ENCODE measurements at regions not wholly inside any gene's neighbourhood (a gene's known extent, or its start where the extent isn't known, plus 50 kb on each side); places are given as distances from the start of the nearest gene placed in this dataset.

- Histone ChIP-seq H3K36me3 (ENCODE audit: control insufficient read depth, insufficient read depth, low read length) (no peaks in the 10 kb centered on the region), H3K27me3 (ENCODE audit: control insufficient read depth, insufficient read depth, low read length) (no peaks in the 10 kb centered on the region), H3K4me3 (replicated peaks in 1 of 4; ENCODE audit: control extremely low read depth in 1 of 4, insufficient read depth in 1 of 4, low read depth in 3 of 4, low read length in 4 of 4) (no peak overlapping the region), H3K9ac (ENCODE audit: insufficient read depth, low read length) (no peak overlapping the region), H3K4me1 (ENCODE audit: control insufficient read depth, extremely low read depth, insufficient read depth, low read length) (no peaks in the 10 kb centered on the region), H3K4me2 (ENCODE audit: extremely low read depth, insufficient read depth, low read length) (no peak overlapping the region), H4K20me1 (ENCODE audit: control insufficient read depth, extremely low read depth, insufficient read depth, low read length) (no peaks in the 10 kb centered on the region), H3K79me2 (ENCODE audit: control insufficient read depth, insufficient read depth, low read length) (no peaks in the 10 kb centered on the region), H3K27ac (ENCODE audit: insufficient read depth, low read length) (no peak overlapping the region), H3K9me3 (ENCODE audit: control insufficient read depth, insufficient read depth, low read depth, low read length) (no peaks in the 10 kb centered on the region), H2AFZ (ENCODE audit: low read length) (no peak overlapping the region)
- no peak for TF ChIP-seq CTCF (conservative IDR thresholded peaks at IDR 0.05 in 1 of 2, IDR thresholded peaks at IDR 0.05 in 1 of 2; ENCODE audit: low read depth in 1 of 2, low read length in 2 of 2)
- TF ChIP-seq EZH2 (IDR thresholded peaks at IDR 0.05; ENCODE audit: low read length, missing control alignments) = no peak
- DNase-seq (ENCODE audit: low read depth in 2 of 2) = no peak
Measured at GRCh38 chr13:69108486-69108885, 999.1 kb upstream of the ATXN8OS start.

- Histone ChIP-seq H3K9me3 (ENCODE audit: control insufficient read depth, insufficient read depth, low read depth, low read length) (no peaks in the 10 kb centered on the region), H3K27ac (ENCODE audit: insufficient read depth, low read length) (no peak overlapping the region), H3K4me3 (replicated peaks in 1 of 4; ENCODE audit: control extremely low read depth in 1 of 4, insufficient read depth in 1 of 4, low read depth in 3 of 4, low read length in 4 of 4) (no peak overlapping the region), H3K79me2 (ENCODE audit: control insufficient read depth, insufficient read depth, low read length) (no peaks in the 10 kb centered on the region), H4K20me1 (ENCODE audit: control insufficient read depth, extremely low read depth, insufficient read depth, low read length) (no peaks in the 10 kb centered on the region), H3K4me1 (ENCODE audit: control insufficient read depth, extremely low read depth, insufficient read depth, low read length) (no peaks in the 10 kb centered on the region), H3K36me3 (ENCODE audit: control insufficient read depth, insufficient read depth, low read length) (no peaks in the 10 kb centered on the region), H2AFZ (ENCODE audit: low read length) (no peak overlapping the region), H3K27me3 (ENCODE audit: control insufficient read depth, insufficient read depth, low read length) (no peaks in the 10 kb centered on the region), H3K4me2 (ENCODE audit: extremely low read depth, insufficient read depth, low read length) (no peak overlapping the region), H3K9ac (ENCODE audit: insufficient read depth, low read length) (no peak overlapping the region)
- DNase-seq (ENCODE audit: low read depth in 2 of 2) = no peak
- TF ChIP-seq EZH2 (IDR thresholded peaks at IDR 0.05; ENCODE audit: low read length, missing control alignments) (no peak), CTCF (conservative IDR thresholded peaks at IDR 0.05 in 1 of 2, IDR thresholded peaks at IDR 0.05 in 1 of 2; ENCODE audit: low read depth in 1 of 2, low read length in 2 of 2) (no peak)
Measured at GRCh38 chr13:69107436-69107835, 1000.2 kb upstream of the ATXN8OS start.

DNA sequence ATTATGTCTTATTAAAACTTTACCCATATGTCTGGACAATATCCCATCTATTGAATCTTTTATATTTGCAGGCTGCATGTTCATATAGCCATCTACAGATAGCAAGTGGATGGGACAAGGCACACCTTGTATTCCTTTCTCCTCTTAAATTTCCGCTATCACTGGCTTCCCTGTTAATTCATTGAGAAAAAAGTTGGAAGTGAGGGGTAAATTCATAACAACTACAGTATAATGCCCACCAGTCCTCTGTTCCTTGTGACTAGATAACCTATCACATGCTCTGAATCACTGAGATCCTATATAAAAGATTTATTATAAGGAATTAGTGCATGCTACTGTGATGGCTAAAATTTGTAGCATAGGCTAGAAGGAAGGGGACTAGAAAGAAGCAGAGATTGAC lies 1005.8 kb upstream of the ATXN8OS start:
- Histone ChIP-seq H4K20me1 (ENCODE audit: control insufficient read depth, extremely low read depth, insufficient read depth, low read length) (no peaks in the 10 kb centered on the region), H3K9ac (ENCODE audit: insufficient read depth, low read length) (no peak overlapping the region), H3K27me3 (ENCODE audit: control insufficient read depth, insufficient read depth, low read length) (no peaks in the 10 kb centered on the region), H3K4me3 (replicated peaks in 1 of 4; ENCODE audit: control extremely low read depth in 1 of 4, insufficient read depth in 1 of 4, low read depth in 3 of 4, low read length in 4 of 4) (no peak overlapping the region), H3K36me3 (ENCODE audit: control insufficient read depth, insufficient read depth, low read length) (no peaks in the 10 kb centered on the region), H3K4me2 (ENCODE audit: extremely low read depth, insufficient read depth, low read length) (no peak overlapping the region), H3K9me3 (ENCODE audit: control insufficient read depth, insufficient read depth, low read depth, low read length) (no peaks in the 10 kb centered on the region), H3K4me1 (ENCODE audit: control insufficient read depth, extremely low read depth, insufficient read depth, low read length) (no peaks in the 10 kb centered on the region), H2AFZ (ENCODE audit: low read length) (no peak overlapping the region), H3K27ac (ENCODE audit: insufficient read depth, low read length) (no peak overlapping the region), H3K79me2 (ENCODE audit: control insufficient read depth, insufficient read depth, low read length) (no peaks in the 10 kb centered on the region)
- DNase-seq (ENCODE audit: low read depth in 2 of 2) = no peak
- no peak for TF ChIP-seq EZH2 (IDR thresholded peaks at IDR 0.05; ENCODE audit: low read length, missing control alignments)
- TF ChIP-seq CTCF (conservative IDR thresholded peaks at IDR 0.05 in 1 of 2, IDR thresholded peaks at IDR 0.05 in 1 of 2; ENCODE audit: low read depth in 1 of 2, low read length in 2 of 2) = no peak

Measured in fibroblast of lung (primary cell).